Natural killer cell (primary cell): ENCODE measurements at regions not wholly inside any gene's neighbourhood (a gene's known extent, or its start where the extent isn't known, plus 50 kb on each side); places are given as distances from the start of the nearest gene placed in this dataset.

ENCODE experiments used
- ATAC-seq, 3 donors: fragments of 150-1000 bp in 2 of 3; fragments of 200-7000 bp in 1 of 3; cut with Tn5 transposase; 1 replicate in 1 of 3; 2 replicates in 2 of 3; pipeline ENCODE4 v1.10.0; 2021; ENCODE audit warnings: mild to moderate bottlenecking in 2 of 3, moderate library complexity in 2 of 3
- DNase-seq, 2 donors: peaks; one replicate each; pipeline versions ENCODE4 v3.0.0 to v3.0.0-alpha.2; 2013 to 2021; ENCODE audit warnings: mixed read lengths in 1 of 2
- H3K27ac ChIP-seq: one replicate; pipeline ENCODE4 v1.5.1; 2013; ENCODE audit warnings: mild to moderate bottlenecking, low read length
- H3K27me3 ChIP-seq: one replicate; pipeline ENCODE4 v1.6.1; 2013; ENCODE audit warnings: low read length; ENCODE audit not compliant: control insufficient read depth, insufficient read depth
- H3K36me3 ChIP-seq: one replicate; pipeline ENCODE4 v1.6.1; 2013; ENCODE audit warnings: low read length; ENCODE audit not compliant: control insufficient read depth, insufficient read depth
- H3K4me1 ChIP-seq: one replicate; pipeline ENCODE4 v1.6.1; 2013; ENCODE audit warnings: low read length; ENCODE audit not compliant: control insufficient read depth, insufficient read depth
- H3K4me3 ChIP-seq: one replicate; pipeline ENCODE4 v1.5.1; 2013; ENCODE audit warnings: low read length
- H3K9me3 ChIP-seq: one replicate; pipeline ENCODE4 v1.6.1; 2013; ENCODE audit warnings: low read length; ENCODE audit not compliant: control insufficient read depth, insufficient read depth
- H3K27ac Mint-ChIP-seq, 2 donors: one replicate each; pipeline ENCODE4 v1.8.0; 2022; ENCODE audit warnings: mild to moderate bottlenecking in 2 of 2, mixed read lengths in 2 of 2, moderate library complexity in 1 of 2
- H3K27me3 Mint-ChIP-seq, 2 donors: one replicate each; pipeline ENCODE4 v1.8.0; 2022; ENCODE audit warnings: low read depth in 2 of 2, mixed read lengths in 2 of 2
- H3K36me3 Mint-ChIP-seq: one replicate; pipeline ENCODE4 v1.8.0; 2022; ENCODE audit warnings: mixed read lengths
- H3K4me1 Mint-ChIP-seq, 2 donors: one replicate each; pipeline ENCODE4 v1.8.0; 2022; ENCODE audit warnings: mixed read lengths in 2 of 2
- H3K4me3 Mint-ChIP-seq: one replicate; pipeline ENCODE4 v1.8.0; 2022; ENCODE audit warnings: mild to moderate bottlenecking, moderate library complexity, mixed read lengths
- H3K9me3 Mint-ChIP-seq, 2 donors: one replicate each; pipeline ENCODE4 v1.8.0; 2022; ENCODE audit warnings: mixed read lengths in 2 of 2
- CTCF ChIP-seq: fragments of 200-600 bp; IDR thresholded peaks from one replicate; pipeline ENCODE4 v1.8.0; 2022; ENCODE audit warnings: antibody characterized with exemption
- WGBS: methylation state at CpG from one replicate; pipeline ENCODE4 v1.1.7; 2013; ENCODE audit warnings: missing lambda C conversion rate; ENCODE audit not compliant: insufficient coverage; 5-methylcytosine and 5-hydroxymethylcytosine counted together
- intact Hi-C: fragments of 100-400 bp; cut with micrococcal nuclease; formaldehyde crosslinking; loops from one replicate; pipeline ENCODE4 v1.14.2; 2022

- Mint-ChIP-seq H3K4me3 (no peak overlapping the region), H3K4me1 (no peaks in the 10 kb centered on the region), H3K36me3 (no peaks in the 10 kb centered on the region), H3K9me3 (peaks cover 6 to 26% of the 10 kb centered on the region in 2 donors), H3K27me3 (no peaks in the 10 kb centered on the region), H3K27ac (no peak overlapping the region)
- ATAC-seq (no peak), DNase-seq (no peak)
- Histone ChIP-seq H3K4me1 (no peaks in the 10 kb centered on the region), H3K9me3 (no peaks in the 10 kb centered on the region), H3K4me3 (no peak overlapping the region), H3K27ac (no peak overlapping the region), H3K36me3 (no peaks in the 10 kb centered on the region), H3K27me3 (no peaks in the 10 kb centered on the region)
- TF ChIP-seq CTCF: no peak
- intact Hi-C loops: no loop called here
Observed at GRCh38 chr3:176376531-176376930, 820.8 kb downstream of the TBL1XR1 start.

GRCh38 chr3:176375519-176375918, 821.8 kb downstream of the TBL1XR1 start:
- DNase-seq (no peak), ATAC-seq (no peak)
- WGBS: 60% methylated on average over 1 of the region's 1 CpG
- H3K4me1 Mint-ChIP-seq: no peaks in the 10 kb centered on the region
- Histone ChIP-seq H3K9me3 (no peaks in the 10 kb centered on the region), H3K36me3 (no peaks in the 10 kb centered on the region), H3K4me3 (no peak overlapping the region), H3K4me1 (no peaks in the 10 kb centered on the region), H3K27ac (no peak overlapping the region), H3K27me3 (no peaks in the 10 kb centered on the region)
- no peak for TF ChIP-seq CTCF
- H3K9me3 Mint-ChIP-seq: peaks cover 4 to 23% of the 10 kb centered on the region in 2 donors
- no peak overlapping the region for H3K4me3 Mint-ChIP-seq
- no peaks in the 10 kb centered on the region for H3K27me3 Mint-ChIP-seq
- no peak overlapping the region for H3K27ac Mint-ChIP-seq
- no peaks in the 10 kb centered on the region for H3K36me3 Mint-ChIP-seq
- intact Hi-C loops: no loop called here

GRCh38 chr3:176362191-176362731, 835.0 kb downstream of the TBL1XR1 start:
- Mint-ChIP-seq H3K4me1 (no peaks in the 10 kb centered on the region), H3K9me3 (peaks cover 11 to 19% of the 10 kb centered on the region in 2 donors), H3K27me3 (no peaks in the 10 kb centered on the region), H3K36me3 (no peaks in the 10 kb centered on the region), H3K27ac (no peak overlapping the region), H3K4me3 (no peak overlapping the region)
- no peak for DNase-seq
- Histone ChIP-seq H3K9me3 (peaks cover 3% of the 10 kb centered on the region), H3K36me3 (no peaks in the 10 kb centered on the region), H3K4me3 (no peak overlapping the region), H3K27me3 (no peaks in the 10 kb centered on the region), H3K27ac (no peak overlapping the region), H3K4me1 (no peaks in the 10 kb centered on the region)
- ATAC-seq: no peak
- no peak for TF ChIP-seq CTCF
- intact Hi-C loops: no loop called here
- WGBS: 91% methylated on average over 45 of the region's 45 CpGs

- no peaks in the 10 kb centered on the region for H3K4me1 Mint-ChIP-seq
- no peak overlapping the region for H3K4me3 Mint-ChIP-seq
- no peaks in the 10 kb centered on the region for H3K27me3 Mint-ChIP-seq
- H3K27ac ChIP-seq: no peak overlapping the region
- 84% methylated on average over 3 of the region's 3 CpGs for WGBS
- TF ChIP-seq CTCF: no peak
- ATAC-seq (no peak), DNase-seq (no peak)
- no peaks in the 10 kb centered on the region for H3K4me1 ChIP-seq
- no peaks in the 10 kb centered on the region for H3K36me3 ChIP-seq
- peaks cover 7% of the 10 kb centered on the region for H3K9me3 ChIP-seq
- intact Hi-C loops: no loop called here
- H3K27ac Mint-ChIP-seq: no peak overlapping the region
- H3K4me3 ChIP-seq: no peak overlapping the region
- H3K9me3 Mint-ChIP-seq: peaks cover 8 to 15% of the 10 kb centered on the region in 2 donors
- H3K27me3 ChIP-seq: no peaks in the 10 kb centered on the region
- no peaks in the 10 kb centered on the region for H3K36me3 Mint-ChIP-seq
Observed at GRCh38 chr3:176359211-176359610, 838.1 kb downstream of the TBL1XR1 start.
